GM19468 (cell line): ENCODE measurements at regions not wholly inside any gene's neighbourhood (a gene's known extent, or its start where the extent isn't known, plus 50 kb on each side); places are given as distances from the start of the nearest gene placed in this dataset.

Source experiments
- ATAC-seq: cut with Tn5 transposase; IDR thresholded peaks from one replicate; pipeline ENCODE4 v1.9.1; 2021; ENCODE audit warnings: mild to moderate bottlenecking, moderate library complexity, moderate number of reproducible peaks; ENCODE audit not compliant: unreplicated experiment; ENCODE audit errors: extremely low read depth

GRCh38 chr1:57633056-57633455, 209.2 kb upstream of the DAB1 start:
- ATAC-seq = no peak

DNA sequence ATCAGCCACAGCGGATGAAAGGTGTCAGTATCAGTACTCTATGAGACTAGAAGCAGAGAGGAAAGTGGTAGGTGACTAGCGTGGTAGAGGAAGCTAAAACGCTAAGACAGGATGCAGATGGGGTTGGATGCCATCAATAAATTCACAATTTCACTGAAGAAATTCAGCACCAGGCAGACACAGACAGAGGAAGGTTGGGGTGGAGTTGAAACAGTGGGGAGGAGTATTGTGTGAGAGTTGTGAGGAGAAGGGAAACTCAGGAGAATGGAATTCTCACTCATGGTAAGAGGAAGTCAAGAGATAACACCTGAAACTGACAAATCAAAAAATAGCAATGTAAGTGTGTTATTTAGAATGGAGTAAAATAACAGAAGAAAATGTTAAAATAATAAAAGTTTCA, 208.5 kb upstream of the DAB1 start:
- ATAC-seq = no peak

GRCh38 chr1:57627612-57628011, 203.8 kb upstream of the DAB1 start:
- no peak for ATAC-seq

GRCh38 chr1:57623791-57624538, 200.1 kb upstream of the DAB1 start:
- no peak for ATAC-seq

DNA sequence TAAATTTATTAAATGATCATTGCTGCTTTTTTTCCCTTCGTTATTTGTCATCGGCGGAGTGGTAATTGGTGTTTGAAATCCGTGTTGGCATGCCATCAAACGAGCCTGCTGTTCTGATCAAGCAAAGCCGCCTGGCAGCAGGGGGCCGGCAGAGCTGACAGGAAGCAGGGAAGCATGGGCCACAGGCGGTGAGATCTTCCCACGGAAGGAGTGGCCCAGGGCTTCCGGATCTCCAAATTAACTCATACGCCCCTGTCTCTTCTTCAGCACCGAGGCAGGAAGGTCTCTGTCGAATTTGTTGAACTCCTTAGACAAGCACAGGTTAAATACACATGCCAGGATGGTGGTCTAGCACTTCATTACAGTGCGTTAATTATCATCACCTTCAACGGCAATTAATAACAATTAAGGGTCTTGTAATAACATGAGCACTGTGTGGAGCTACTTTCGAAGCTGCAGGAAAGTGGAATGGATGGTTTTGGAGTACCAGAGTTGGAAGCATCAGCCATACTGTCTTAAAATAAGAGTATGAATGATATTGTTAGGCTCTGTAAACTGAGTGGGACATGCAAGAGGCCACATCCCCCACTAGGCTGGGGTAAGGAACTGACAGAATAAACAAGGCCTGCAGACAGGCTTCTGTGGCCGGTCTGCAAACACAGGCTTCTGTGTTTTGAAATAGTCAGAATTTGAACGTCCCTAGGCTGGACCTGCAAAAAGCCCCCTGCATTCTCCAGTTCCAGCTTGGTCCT, 199.4 kb upstream of the DAB1 start:
- no peak for ATAC-seq

GRCh38 chr1:57621776-57622175, 197.9 kb upstream of the DAB1 start:
- no peak for ATAC-seq

- ATAC-seq = no peak
These were observed 196.7 kb upstream of the DAB1 start for GRCh38 chr1:57620605-57621004.

- ATAC-seq = no peak
These were observed 193.1 kb upstream of the DAB1 start for GRCh38 chr1:57616921-57617320.

GRCh38 chr1:57615956-57616355, 192.1 kb upstream of the DAB1 start:
- ATAC-seq = no peak

DNA sequence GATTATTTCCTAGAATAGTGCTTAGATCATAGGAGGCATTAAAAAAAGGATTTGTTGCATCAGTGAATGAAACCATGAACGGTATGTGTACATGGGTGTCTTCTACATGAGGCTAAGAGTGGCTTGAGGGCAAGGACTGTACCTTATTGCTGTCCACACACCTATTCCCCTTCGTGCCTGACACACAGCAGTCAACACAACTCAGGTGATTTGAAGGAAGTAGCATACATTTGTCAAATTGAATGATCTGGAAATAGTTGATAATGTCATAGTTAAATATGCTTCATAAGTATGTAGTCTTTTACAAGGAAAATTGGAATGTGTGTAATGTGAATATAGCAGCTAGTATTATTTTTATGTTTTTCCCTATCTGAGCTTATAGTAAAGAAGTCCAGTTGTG, 189.0 kb upstream of the DAB1 start:
- no peak for ATAC-seq

DNA sequence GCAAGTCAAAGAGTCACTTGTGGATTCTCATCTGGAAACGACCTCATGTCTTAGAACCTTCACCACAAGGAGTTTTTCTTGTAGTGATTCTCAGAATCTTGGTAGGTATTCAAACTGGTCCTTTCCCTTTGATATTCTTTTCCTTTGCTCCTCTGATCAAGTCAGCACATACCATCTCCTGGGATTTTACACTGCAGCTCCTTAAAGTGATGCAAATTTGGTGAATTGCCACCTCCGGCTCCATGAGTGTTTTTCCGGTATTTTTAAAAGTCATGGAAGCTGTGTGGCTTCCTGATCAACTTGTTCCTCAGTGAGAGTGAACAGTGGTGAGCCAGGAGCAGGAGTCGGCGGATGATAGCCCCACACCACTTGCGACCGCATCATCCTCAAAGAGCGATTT, 182.1 kb upstream of the DAB1 start:
- ATAC-seq = no peak

- no peak for ATAC-seq
These were observed 179.8 kb upstream of the DAB1 start for GRCh38 chr1:57603696-57604095.

DNA sequence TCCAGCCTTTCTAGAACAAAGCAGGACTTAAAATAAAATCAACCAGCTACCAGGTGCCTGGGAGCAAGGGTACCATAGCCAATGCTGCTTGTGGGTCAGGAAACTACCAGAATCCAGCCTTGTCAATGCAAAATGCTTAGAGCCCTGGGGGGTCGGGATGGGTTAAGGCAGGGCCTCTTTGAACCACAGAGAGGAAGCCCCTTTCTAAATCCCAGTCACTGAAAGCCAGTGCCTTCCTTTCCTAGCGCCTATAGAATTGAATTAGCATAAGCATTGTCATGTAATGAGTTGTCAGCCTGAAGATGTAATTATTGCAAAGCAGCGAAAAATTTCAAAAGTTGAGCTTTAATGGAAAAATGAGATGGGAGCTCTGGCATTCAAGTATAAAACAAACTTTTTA, 176.6 kb upstream of the DAB1 start:
- ATAC-seq = no peak

DNA sequence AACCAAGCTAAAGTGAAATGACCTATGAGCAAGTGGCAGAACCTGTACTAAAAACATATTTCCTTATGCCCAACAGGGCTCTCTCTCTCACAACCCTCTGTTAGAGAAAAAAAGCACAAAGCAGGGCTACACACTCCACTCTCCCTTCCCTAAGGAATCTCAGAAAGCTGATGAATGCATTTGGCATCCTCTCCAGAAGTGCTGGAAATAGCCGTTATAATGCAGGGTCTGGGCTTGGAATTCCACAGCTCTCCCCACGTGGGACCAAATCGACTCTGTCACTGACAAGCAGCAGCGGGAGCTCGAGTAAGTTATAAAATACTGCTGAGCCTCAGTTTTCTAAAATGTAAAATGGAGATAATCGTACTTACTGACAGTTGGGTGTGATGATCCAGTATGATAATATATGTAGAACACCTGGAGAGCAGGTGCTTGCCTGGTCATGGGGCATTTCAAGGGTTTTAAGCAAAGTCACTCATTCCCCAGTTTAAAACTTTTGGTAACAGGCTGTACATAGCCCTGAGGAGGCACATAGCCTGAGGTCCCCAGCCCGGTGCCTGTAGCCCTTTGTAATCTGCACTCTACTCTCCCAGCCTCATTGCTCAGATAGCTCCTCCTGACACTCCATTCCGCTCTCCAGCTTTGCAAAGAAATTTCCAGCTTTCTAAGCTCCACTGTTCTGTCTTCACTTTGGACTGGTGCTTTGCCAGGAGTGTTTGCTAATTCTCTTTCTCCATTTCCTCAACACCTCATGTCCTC, 175.6 kb upstream of the DAB1 start:
- no peak for ATAC-seq

- no peak for ATAC-seq
These were observed 173.2 kb upstream of the DAB1 start for GRCh38 chr1:57597036-57597435.

DNA sequence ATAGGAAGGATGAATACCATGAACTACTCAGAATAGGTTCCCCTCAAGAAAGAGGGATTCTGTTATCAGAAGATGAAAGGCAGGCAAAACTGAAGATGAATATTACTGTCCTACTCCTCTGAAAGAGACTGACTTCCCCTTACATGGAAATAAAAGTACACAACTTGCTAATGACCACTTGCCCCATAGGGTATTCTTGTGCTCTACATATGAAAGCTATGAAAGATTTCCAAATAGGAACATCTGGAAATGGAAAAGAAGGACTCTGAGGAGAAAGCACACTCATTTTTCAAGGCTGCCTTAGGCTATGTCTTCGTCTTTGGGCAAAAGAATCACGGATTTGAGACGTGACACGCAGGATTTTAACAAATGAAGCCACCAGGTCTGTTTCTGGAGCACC, 170.1 kb upstream of the DAB1 start:
- ATAC-seq = no peak

- ATAC-seq = no peak
These were observed 168.0 kb upstream of the DAB1 start for GRCh38 chr1:57591842-57592241.

DNA sequence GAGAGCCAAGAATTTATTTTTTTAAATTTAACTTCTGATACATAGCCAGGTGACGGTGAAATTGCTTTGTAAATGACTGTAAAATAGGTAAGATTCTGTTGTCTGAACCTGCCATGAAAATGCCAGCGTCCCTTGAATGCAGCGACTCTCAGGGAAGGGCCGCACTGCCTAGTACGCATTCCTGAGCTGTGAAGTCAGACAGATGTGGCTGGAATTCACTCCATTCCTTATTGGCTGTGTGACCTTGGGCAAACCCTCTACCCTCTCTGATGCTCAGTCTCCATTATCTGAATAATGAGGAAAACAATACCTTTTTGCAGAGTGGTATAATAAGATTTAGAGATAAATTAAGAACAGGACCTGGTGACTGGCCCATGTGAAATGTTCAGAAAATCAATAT, 167.1 kb upstream of the DAB1 start:
- no peak for ATAC-seq

DNA sequence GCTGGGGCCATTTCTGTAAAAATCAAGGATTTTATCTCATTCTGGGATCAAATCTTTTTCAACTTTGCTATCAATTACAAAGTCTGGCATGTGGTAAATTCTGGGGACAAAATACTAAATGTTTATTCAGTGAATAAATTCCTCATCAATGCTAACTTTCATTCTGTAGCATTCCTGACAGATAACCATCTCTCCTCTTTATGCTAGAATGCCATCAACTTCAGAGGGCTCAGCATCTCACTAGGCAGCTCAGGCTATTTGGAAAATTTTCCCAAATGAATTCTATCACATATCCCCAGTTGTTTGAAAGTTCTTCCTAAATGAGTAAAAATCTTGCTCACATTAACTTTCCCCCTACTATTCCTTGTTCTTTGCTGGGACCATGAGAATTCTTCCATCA, 163.0 kb upstream of the DAB1 start:
- no peak for ATAC-seq

DNA sequence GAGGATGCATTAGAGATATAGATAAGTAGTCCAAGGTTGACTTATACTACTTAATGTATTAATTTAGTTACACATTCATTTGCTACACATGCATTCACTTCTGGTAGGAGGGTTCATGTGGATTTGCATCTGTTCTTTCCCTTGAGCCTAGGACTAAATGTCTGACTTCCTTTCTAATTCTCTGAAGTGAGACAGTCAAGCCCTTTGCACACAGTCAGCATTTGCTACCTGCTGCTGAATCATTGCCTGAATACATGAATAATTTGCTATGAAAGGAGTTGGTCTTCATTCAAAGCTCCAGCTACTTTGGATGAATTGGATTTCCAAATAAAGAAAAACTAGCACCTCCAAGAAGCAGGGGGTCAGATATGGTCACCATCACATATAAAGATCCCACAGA, 154.8 kb upstream of the DAB1 start:
- ATAC-seq = no peak

GRCh38 chr1:57578099-57578498, 154.2 kb upstream of the DAB1 start:
- no peak for ATAC-seq
